ENCODE measurements at regions not wholly inside any gene's neighbourhood (a gene's known extent, or its start where the extent isn't known, plus 50 kb on each side); places are given as distances from the start of the nearest gene placed in this dataset.

GRCh38 chr11:8740129-8740528, 57.5 kb downstream of the RPL27A start:
- no peaks in the 10 kb centered on the region for H3K9me3 ChIP-seq

GRCh38 chr11:8744423-8744822, 61.8 kb downstream of the RPL27A start:
- no peak for DNase-seq
- no peak overlapping the region for H3K4me3 ChIP-seq
- H3K9me3 ChIP-seq: no peaks in the 10 kb centered on the region
- H3K27me3 ChIP-seq: no peaks in the 10 kb centered on the region
- H3K36me3 ChIP-seq: no peaks in the 10 kb centered on the region

More at GRCh38 chr11:8740129-8740528, 57.5 kb downstream of the RPL27A start:
- Histone ChIP-seq H3K27me3 (no peaks in the 10 kb centered on the region), H3K36me3 (no peaks in the 10 kb centered on the region), H3K4me3 (no peak overlapping the region)
- DNase-seq: no peak

GRCh38 chr11:8745431-8746253, 63.0 kb downstream of the RPL27A start:
- H3K4me3 ChIP-seq: no peak overlapping the region
- H3K27me3 ChIP-seq: no peaks in the 10 kb centered on the region
- DNase-seq: no peak
- H3K36me3 ChIP-seq: no peaks in the 10 kb centered on the region
- H3K9me3 ChIP-seq: no peaks in the 10 kb centered on the region

DNA sequence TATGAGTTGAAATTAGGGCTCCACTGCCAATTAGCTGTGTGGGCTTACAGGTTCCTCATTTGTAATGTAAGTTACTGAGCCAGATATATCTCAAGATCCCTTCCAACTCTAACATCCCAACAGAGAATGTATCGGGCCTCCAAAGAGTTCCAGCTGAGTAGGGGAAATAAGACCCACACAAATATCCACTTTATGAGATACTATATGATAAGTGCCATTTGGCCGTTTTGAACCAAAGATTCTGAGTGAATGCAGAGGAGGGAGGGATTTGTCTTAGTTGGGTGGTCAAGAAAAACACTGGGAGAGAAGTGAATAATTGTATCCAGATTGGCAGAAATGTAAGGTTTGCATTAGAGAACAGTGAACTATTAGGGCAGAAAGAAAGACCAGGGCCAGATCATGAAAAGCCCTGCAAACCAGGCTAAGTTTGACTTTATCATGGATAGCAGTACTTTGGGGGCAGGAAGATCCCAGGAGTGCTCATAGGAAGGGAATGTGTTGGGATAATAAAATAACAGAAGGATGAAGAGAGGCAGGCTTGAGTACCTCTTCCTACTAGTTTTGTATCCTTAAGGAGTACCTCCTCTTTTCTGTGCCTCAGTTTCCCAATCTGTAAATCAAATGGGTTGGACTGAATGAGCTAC, 63.9 kb downstream of the RPL27A start:
- H3K4me3 ChIP-seq: no peak overlapping the region
- H3K36me3 ChIP-seq: no peaks in the 10 kb centered on the region
- H3K9me3 ChIP-seq: no peaks in the 10 kb centered on the region
- H3K27me3 ChIP-seq: no peaks in the 10 kb centered on the region
- DNase-seq: no peak

- Histone ChIP-seq H3K4me3 (no peak overlapping the region), H3K36me3 (no peaks in the 10 kb centered on the region), H3K9me3 (no peaks in the 10 kb centered on the region), H3K27me3 (no peaks in the 10 kb centered on the region)
- DNase-seq: no peak
These were observed 64.6 kb downstream of the RPL27A start for GRCh38 chr11:8747173-8747572.

GRCh38 chr11:8748317-8748716, 65.7 kb downstream of the RPL27A start:
- Histone ChIP-seq H3K36me3 (no peaks in the 10 kb centered on the region), H3K4me3 (no peak overlapping the region), H3K27me3 (no peaks in the 10 kb centered on the region), H3K9me3 (no peaks in the 10 kb centered on the region)
- DNase-seq: no peak

DNA sequence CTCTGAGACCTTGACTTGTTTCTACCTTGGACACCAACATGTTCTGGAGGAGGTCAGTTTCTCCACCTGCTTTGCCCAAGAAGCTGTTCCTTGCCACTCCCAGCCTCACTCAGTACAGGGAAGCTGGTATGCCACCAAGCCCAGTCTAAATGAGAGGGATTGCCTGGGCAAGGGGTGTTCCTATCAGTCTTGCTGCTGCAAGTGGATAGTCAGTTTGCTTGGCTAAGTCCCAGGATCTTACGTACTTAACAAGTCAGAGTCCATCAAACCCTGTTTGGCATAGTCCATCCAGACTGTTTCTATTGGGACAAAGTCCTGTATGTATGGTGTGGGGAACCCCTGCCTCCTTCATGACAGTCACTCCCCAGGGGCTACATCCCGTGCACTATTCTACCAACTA, 66.6 kb downstream of the RPL27A start:
- no peaks in the 10 kb centered on the region for H3K36me3 ChIP-seq
- H3K9me3 ChIP-seq: no peaks in the 10 kb centered on the region
- H3K4me3 ChIP-seq: no peak overlapping the region
- DNase-seq: no peak
- H3K27me3 ChIP-seq: no peaks in the 10 kb centered on the region

- Histone ChIP-seq H3K4me3 (no peak overlapping the region), H3K36me3 (no peaks in the 10 kb centered on the region), H3K27me3 (no peaks in the 10 kb centered on the region), H3K9me3 (no peaks in the 10 kb centered on the region)
- DNase-seq: no peak
These were observed 71.6 kb downstream of the RPL27A start for GRCh38 chr11:8754241-8754640.

- no peaks in the 10 kb centered on the region for H3K9me3 ChIP-seq
- DNase-seq: no peak
These were observed 73.6 kb downstream of the RPL27A start for GRCh38 chr11:8756201-8756600.

GRCh38 chr11:8757047-8757446, 74.5 kb downstream of the RPL27A start:
- no peaks in the 10 kb centered on the region for H3K36me3 ChIP-seq
- DNase-seq: no peak
- H3K27me3 ChIP-seq: no peaks in the 10 kb centered on the region
- H3K4me3 ChIP-seq: no peak overlapping the region
- H3K9me3 ChIP-seq: no peaks in the 10 kb centered on the region

More at GRCh38 chr11:8756201-8756600, 73.6 kb downstream of the RPL27A start:
- no peaks in the 10 kb centered on the region for H3K36me3 ChIP-seq
- H3K4me3 ChIP-seq: no peak overlapping the region
- H3K27me3 ChIP-seq: no peaks in the 10 kb centered on the region

- H3K9me3 ChIP-seq: no peaks in the 10 kb centered on the region
- no peaks in the 10 kb centered on the region for H3K36me3 ChIP-seq
- DNase-seq: no peak
- no peak overlapping the region for H3K4me3 ChIP-seq
- no peaks in the 10 kb centered on the region for H3K27me3 ChIP-seq
These were observed 74.9 kb downstream of the RPL27A start for GRCh38 chr11:8757533-8757932.

DNA sequence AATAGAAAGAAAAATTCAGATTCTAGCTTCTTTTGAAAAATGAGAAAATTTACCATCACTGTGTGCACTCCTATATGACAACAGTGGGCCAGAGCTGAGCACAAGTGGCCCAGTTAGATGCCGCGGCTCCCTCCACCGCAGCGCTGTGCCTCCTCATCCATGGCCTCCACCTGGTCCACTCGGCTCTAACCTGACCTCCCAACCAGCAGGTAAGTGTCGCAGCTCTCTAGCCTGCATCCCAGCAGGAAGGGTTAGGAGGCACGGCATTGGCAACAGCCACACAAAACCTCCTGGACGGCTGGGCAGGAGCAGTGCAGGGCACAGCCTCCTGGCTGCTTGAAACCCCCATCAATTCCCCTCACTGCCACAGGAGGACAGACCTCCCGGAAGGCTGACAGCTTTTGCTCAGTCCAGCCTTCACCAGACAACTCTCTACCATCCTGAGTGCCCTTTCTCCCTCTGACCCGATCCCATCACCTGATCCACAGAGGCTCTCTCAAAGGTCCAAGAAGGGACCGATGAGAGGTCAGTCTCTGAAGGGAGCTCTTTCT, 76.1 kb downstream of the RPL27A start:
- Histone ChIP-seq H3K4me3 (no peak overlapping the region), H3K9me3 (no peaks in the 10 kb centered on the region), H3K36me3 (no peaks in the 10 kb centered on the region), H3K27me3 (no peaks in the 10 kb centered on the region)
- no peak for DNase-seq

DNA sequence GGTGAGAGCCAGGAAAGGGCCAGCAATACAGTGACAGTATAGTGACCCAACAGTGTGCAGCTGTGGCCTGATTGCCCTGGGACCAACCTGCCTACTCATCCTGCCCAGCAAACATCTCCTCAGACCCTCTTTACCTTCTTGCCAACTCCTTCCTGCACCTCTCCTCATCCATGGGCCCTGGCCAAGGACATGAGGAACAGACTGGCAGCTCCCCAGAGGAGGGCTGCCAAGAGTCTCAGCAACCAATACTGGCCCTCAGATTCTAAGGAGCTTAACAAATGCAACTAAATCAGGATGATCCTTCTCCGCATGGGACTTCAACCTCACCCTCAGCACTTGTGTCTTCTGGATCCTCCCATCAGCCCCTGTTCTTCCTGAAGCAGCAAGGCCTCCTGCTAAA, 77.0 kb downstream of the RPL27A start:
- Histone ChIP-seq H3K27me3 (no peaks in the 10 kb centered on the region), H3K4me3 (no peak overlapping the region), H3K9me3 (no peaks in the 10 kb centered on the region), H3K36me3 (no peaks in the 10 kb centered on the region)
- peak; percentile 44 for DNase-seq

DNA sequence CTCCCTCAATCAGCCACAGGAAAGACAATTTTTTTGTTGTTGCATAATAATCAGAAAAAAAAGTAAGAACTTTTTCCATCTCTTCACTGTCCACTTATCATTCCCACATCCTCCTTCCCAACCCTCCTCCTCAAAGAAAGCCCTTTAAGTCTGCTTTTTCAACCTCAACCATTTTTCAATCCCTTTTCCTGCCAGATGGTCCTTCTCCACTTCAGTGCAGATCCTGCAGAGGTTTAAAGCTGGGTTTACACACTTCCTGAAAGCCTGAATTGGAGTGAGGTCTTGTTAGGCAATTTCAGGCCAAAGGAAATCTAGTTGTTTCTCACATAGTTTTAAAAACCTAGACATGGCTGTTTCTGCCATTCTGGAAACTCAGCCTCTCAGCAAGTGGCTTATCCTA, 78.3 kb downstream of the RPL27A start:
- H3K4me3 ChIP-seq: no peak overlapping the region
- no peaks in the 10 kb centered on the region for H3K36me3 ChIP-seq
- H3K27me3 ChIP-seq: no peaks in the 10 kb centered on the region
- DNase-seq: no peak
- H3K9me3 ChIP-seq: no peaks in the 10 kb centered on the region

- Histone ChIP-seq H3K36me3 (no peaks in the 10 kb centered on the region), H3K27me3 (no peaks in the 10 kb centered on the region), H3K4me3 (no peak overlapping the region), H3K9me3 (no peaks in the 10 kb centered on the region)
- DNase-seq: no peak
These were observed 80.6 kb downstream of the RPL27A start for GRCh38 chr11:8763070-8763685.

DNA sequence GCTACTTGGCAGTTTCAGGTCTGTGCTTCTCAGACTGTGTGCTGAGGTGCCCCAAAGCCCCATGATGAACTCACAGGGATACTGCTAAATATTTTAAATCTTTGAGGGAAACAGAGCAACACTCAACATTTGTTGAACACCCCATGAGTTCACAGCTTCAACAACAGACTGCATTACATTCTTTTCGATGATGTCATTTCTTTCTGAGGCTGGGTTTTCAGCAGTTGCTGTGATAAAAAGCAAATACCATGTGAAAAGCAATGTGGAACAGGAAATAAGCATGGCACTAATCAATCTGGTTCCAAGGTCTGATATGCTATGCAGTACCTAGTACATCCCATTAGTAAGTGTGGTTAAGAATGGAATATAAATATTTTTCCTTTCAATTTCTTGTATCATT, 82.7 kb downstream of the RPL27A start:
- H3K27me3 ChIP-seq: no peaks in the 10 kb centered on the region
- no peak overlapping the region for H3K4me3 ChIP-seq
- no peak for DNase-seq
- no peaks in the 10 kb centered on the region for H3K36me3 ChIP-seq
- no peaks in the 10 kb centered on the region for H3K9me3 ChIP-seq
